ENCODE measurements at regions not wholly inside any gene's neighbourhood (a gene's known extent, or its start where the extent isn't known, plus 50 kb on each side); places are given as distances from the start of the nearest gene placed in this dataset.

GRCh38 chr13:34751492-34751891 lies 190.6 kb upstream of the NBEA start:
- TF ChIP-seq CTCF (IDR thresholded peaks at IDR 0.05) (no peak), POLR2A (IDR thresholded peaks at IDR 0.05) (no peak)

All from Peyer's patch (tissue), 4 donors.